AG04449 (cell line): ENCODE measurements at regions not wholly inside any gene's neighbourhood (a gene's known extent, or its start where the extent isn't known, plus 50 kb on each side); places are given as distances from the start of the nearest gene placed in this dataset.

ENCODE experiments used
- CTCF ChIA-PET: fragments of 350-600 bp; formaldehyde crosslinking; extraction: SDS; loops from one replicate; lab custom pipeline; 2021; ENCODE audit warnings: antibody characterized with exemption; lab: Yijun Ruan, JAX
- POLR2A ChIA-PET: fragments of 400-600, 350-600 bp; formaldehyde crosslinking; extraction: SDS; loops from one replicate; lab custom pipeline; 2020; ENCODE audit warnings: antibody characterized with exemption, inconsistent platforms; lab: Yijun Ruan, JAX
- DNase-seq: peaks from one replicate; pipeline ENCODE4 v3.0.0-alpha.2; 2010; ENCODE audit warnings: low read depth, low spot score
- H3K4me3 ChIP-seq: 2 replicates; pipeline ENCODE4 v1.5.1; 2011; ENCODE audit warnings: low read depth, mild to moderate bottlenecking, control low read depth, low read length
- TF ChIP-seq, protein P1 (sequence below): IDR thresholded peaks from one replicate; pipeline ENCODE4 v1.5.1; 2011; ENCODE audit warnings: mild to moderate bottlenecking, moderate library complexity, low read length, control low read depth, inconsistent platforms; ENCODE audit not compliant: insufficient read depth; ENCODE audit errors: missing control alignments

GRCh38 chr7:45349090-45349489, 191.5 kb downstream of the RAMP3 start:
- ChIA-PET POLR2A (no interaction called here), CTCF (no interaction called here)
- DNase-seq, result no peak
- no peak overlapping the region for H3K4me3 ChIP-seq
- TF ChIP-seq, protein P1, sequence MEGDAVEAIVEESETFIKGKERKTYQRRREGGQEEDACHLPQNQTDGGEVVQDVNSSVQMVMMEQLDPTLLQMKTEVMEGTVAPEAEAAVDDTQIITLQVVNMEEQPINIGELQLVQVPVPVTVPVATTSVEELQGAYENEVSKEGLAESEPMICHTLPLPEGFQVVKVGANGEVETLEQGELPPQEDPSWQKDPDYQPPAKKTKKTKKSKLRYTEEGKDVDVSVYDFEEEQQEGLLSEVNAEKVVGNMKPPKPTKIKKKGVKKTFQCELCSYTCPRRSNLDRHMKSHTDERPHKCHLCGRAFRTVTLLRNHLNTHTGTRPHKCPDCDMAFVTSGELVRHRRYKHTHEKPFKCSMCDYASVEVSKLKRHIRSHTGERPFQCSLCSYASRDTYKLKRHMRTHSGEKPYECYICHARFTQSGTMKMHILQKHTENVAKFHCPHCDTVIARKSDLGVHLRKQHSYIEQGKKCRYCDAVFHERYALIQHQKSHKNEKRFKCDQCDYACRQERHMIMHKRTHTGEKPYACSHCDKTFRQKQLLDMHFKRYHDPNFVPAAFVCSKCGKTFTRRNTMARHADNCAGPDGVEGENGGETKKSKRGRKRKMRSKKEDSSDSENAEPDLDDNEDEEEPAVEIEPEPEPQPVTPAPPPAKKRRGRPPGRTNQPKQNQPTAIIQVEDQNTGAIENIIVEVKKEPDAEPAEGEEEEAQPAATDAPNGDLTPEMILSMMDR, result no peak

DNA sequence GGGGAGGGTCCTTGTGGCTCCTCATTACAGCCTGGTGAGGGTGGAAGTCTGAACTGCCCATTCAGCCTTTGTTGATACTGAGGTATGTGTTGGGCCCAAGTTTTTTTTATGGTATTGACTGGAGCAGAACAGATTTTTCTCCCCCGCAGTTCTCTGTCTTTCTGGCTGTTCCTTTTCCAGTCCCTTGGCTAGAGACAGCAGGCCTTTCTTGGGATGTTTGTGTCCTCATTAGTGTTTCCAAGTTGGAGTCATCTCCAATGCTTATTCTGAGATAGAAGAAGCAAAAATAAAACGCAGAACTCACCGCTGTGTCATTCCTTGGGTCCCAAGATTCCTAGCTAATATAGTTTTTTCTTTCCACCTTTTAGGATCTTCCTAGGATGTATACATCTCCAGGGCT, 193.3 kb downstream of the RAMP3 start:
- ChIA-PET POLR2A (no interaction called here), CTCF (no interaction called here)
- no peak overlapping the region for H3K4me3 ChIP-seq
- no peak for DNase-seq
- TF ChIP-seq, protein P1, result no peak

DNA sequence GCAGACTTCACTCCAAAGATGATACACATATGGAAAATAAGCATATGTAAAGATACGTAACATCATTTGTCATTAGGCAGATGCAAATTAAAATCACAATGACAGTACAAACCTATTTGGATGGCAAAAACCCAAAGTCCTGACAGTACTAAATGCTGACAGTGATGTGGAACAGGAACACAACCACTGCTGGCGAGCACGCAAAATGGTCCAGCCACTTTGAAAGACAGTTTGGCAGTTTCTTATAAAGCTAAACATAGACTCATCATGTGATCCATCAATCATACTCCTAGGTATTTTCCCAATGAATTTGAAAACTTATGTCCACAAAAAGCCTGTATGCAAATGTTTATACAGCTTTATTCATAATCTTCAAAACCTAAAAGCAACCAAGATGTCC, 200.7 kb downstream of the RAMP3 start:
- TF ChIP-seq, protein P1, result no peak
- POLR2A ChIA-PET, result no interaction called here
- CTCF ChIA-PET, result no interaction called here

GRCh38 chr7:45359250-45359649, 201.7 kb downstream of the RAMP3 start:
- H3K4me3 ChIP-seq, result no peak overlapping the region
- DNase-seq, result no peak
- POLR2A ChIA-PET, result no interaction called here
- TF ChIP-seq, protein P1, result no peak
- CTCF ChIA-PET, result no interaction called here

More for the DNA sequence above, 200.7 kb downstream of the RAMP3 start:
- H3K4me3 ChIP-seq, result no peak overlapping the region
- DNase-seq, result no peak

DNA sequence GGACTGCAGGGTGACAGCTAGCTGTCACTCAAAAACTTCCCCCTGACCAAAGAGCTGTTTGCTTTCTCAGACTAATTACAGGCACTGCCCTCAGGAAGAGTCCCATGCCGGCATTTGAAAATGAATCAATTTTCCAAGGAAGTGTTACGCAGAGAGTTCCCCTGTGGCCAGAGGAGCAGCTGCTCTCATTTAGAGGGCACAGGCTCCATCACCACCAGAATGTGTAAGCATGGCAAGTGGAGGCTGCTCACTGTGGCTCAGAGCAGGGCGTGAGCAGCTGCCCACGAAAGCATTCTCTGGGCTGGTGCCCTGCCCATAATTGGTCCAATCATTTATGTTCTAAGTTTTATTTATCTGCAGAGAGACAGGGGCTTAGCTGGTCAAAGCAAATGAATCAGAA, 202.2 kb downstream of the RAMP3 start:
- no peak overlapping the region for H3K4me3 ChIP-seq
- POLR2A ChIA-PET, result no interaction called here
- no peak for DNase-seq
- CTCF ChIA-PET, result no interaction called here
- TF ChIP-seq, protein P1, result no peak

DNA sequence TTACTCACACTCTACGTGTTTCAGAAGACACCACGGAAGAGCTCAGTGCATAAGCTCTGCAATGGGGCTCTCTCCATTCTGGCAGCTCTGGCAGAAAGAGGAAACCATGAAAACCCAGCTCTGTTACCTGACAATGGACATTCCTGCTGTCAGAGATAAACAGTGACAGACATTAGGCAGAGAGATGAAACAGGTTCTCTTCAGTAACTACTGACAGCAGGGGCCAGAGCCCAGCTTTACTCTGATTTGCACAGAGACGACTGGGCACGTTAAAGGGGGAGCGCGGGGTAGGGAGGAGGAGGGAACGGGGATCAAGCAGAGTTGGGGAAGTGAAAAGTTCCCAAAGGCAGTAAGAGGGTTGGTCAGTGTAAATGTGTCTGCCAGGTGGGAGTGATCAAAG, 206.1 kb downstream of the RAMP3 start:
- CTCF ChIA-PET, result no interaction called here
- TF ChIP-seq, protein P1, result no peak
- DNase-seq, result no peak
- POLR2A ChIA-PET, result no interaction called here
- H3K4me3 ChIP-seq, result no peak overlapping the region
